ENCODE measurements at regions not wholly inside any gene's neighbourhood (a gene's known extent, or its start where the extent isn't known, plus 50 kb on each side); places are given as distances from the start of the nearest gene placed in this dataset.

- no peak for DNase-seq
Observed at GRCh38 chr1:57848406-57848805, 424.5 kb upstream of the DAB1 start.

- no peak for DNase-seq
Observed at GRCh38 chr1:57845041-57845440, 421.2 kb upstream of the DAB1 start.

DNA sequence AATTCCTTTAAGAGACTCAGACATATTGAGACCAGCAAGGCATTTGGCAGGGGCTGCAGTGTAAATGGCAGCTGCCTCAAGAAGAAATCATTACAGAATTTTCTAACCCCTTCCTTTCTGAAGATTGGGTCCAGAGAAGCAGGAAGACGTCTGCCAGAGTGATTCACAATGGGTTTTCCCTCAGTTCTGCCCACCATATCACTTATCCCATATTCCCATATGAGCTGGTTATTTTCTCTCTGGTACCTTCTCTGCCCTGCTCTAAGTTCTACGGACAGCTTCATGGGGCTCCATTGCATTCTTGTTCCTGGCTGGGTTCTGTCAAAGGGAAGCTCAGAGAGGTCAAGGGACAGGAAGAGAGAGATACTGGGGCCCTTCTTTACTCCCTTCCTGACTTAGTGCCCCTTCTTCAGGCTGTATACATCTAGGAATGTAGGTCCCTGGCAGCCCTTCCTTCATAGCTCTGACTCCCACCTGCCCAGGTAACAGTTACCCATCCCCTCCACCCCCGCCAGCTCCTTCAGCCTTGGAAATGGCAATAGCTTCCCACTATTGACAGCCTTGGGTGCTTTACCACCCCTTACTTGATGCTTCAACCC lies 420.6 kb upstream of the DAB1 start:
- DNase-seq, result no peak

GRCh38 chr1:57843760-57844159 lies 419.9 kb upstream of the DAB1 start:
- no peak for DNase-seq

GRCh38 chr1:57839526-57839925 lies 415.7 kb upstream of the DAB1 start:
- no peak for DNase-seq

DNA sequence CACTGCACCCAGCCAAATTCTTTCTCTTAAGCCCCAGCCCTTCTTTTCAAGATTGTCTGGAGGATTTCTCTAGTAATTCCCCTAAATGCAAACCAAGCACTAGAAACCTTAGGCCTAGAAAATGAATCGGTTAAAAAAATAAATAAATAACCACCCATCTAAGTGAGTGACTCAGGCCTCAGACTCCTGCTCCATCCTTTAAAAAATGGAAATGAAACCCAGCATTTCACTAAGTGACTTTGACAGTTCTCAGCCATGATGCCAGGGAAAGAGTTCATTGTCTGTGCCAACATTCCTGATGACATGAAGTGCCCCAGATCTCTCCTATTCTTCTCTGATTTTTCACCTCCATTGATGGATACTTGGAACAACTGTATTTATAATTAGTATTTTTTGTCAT lies 415.2 kb upstream of the DAB1 start:
- DNase-seq, result no peak

- DNase-seq, result no peak
Observed at GRCh38 chr1:57835620-57836019, 411.8 kb upstream of the DAB1 start.

DNA sequence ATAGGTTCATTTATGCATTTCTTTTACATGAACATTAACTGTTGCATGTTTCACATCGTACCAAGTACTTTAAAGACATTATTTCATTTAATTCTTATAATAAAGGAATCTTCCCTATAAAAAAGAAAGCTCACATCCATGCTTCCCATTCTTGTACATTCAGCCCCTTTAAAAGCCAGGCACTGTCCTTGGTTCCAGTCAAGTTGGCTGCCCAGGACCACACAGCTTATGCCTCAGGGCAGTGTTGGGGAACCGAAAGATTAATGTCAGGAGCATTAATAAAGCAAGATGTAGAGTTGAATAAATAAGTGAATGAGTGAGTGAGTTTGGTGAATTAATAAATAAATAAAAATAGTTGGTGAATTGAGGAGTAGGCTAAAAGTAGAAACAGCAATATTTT lies 409.4 kb upstream of the DAB1 start:
- DNase-seq, result no peak

- no peak for DNase-seq
Observed at GRCh38 chr1:57832612-57833011, 408.8 kb upstream of the DAB1 start.

DNA sequence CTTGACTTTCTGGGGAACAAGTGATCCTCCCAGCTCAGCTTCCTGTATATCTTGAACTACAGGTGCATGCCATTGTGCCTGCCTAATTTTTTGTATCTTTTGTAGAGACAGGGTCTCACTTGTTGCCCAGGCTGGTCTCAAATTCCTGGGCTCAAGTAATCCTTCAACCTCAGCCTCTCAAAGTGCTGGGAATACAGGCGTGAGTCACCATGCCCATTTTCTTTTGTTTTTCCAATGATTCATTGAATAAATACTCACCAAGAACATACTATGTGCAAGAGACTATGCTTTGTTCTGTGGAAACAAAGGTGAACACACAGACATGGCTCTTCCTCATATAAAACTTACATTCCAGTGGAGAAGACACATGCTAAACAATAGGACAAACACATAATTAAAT lies 407.8 kb upstream of the DAB1 start:
- no peak for DNase-seq

DNA sequence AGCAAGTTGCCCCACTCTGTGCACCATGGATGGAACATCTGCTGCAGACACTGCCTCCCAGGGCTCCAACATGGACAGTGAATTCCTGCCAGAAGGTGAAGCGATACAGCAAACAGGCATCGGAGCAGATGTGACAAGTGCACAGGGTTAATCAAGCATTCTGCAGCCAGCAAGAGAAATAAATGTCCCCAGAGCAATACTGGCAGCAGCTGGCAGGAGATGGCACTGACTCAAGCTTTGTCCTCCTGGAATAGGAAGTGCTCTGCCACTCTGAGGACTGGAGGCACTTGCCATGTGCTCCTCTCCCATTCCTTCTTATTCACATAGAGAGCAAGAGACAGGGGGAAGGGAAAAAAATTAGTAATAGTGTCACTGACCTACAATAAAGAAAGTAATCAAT lies 402.7 kb upstream of the DAB1 start:
- DNase-seq, result no peak

GRCh38 chr1:57824535-57824934 lies 400.7 kb upstream of the DAB1 start:
- DNase-seq, result no peak

GRCh38 chr1:57820356-57821095 lies 396.7 kb upstream of the DAB1 start:
- no peak for DNase-seq

DNA sequence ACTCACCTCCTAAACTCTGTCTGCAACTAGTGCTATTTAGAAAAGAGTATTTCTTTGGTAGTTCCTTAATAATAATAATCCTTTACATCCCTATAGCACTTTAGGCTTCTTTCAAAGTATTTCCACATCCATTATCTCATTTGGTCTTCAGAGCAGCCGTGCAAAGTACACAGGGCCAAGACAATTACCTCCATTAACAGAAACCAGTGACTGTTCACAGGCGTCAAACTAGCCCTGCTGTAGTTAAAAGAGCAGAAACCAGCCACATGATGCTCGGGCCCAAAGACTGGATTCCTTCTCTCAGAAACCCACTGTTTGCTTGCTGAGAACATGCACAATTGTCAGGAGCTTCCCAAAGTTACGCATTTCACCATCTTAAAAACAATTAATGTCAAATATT lies 396.0 kb upstream of the DAB1 start:
- DNase-seq, result no peak

- DNase-seq, result no peak
Observed at GRCh38 chr1:57803586-57803985, 379.7 kb upstream of the DAB1 start.

- DNase-seq, result no peak
Observed at GRCh38 chr1:57800376-57800775, 376.5 kb upstream of the DAB1 start.

GRCh38 chr1:57799490-57800115 lies 375.7 kb upstream of the DAB1 start:
- no peak for DNase-seq

GRCh38 chr1:57798543-57798942 lies 374.7 kb upstream of the DAB1 start:
- no peak for DNase-seq

- no peak for DNase-seq
Observed at GRCh38 chr1:57797084-57797483, 373.2 kb upstream of the DAB1 start.

- no peak for DNase-seq
Observed at GRCh38 chr1:57796616-57797015, 372.8 kb upstream of the DAB1 start.

DNA sequence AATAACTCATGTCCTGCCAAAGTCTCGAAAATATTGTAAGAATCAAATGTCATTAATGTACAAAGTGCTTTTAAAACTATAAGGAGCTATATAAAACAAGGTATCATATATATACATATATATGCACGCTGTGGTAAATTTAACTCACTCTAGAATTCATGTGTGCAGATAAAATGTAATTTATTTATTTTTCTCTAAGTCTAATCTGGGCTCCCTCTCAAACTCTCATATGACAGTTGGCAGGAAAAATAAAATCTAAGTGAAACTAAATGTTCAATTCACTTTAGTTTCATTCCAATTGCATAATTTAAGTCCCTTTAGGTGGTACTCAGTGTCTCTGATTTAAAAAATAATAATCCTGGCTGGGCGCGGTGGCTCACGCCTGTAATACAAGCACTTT lies 372.0 kb upstream of the DAB1 start:
- DNase-seq, result no peak

GRCh38 chr1:57794078-57794477 lies 370.2 kb upstream of the DAB1 start:
- no peak for DNase-seq

GRCh38 chr1:57791497-57791896 lies 367.6 kb upstream of the DAB1 start:
- DNase-seq, result no peak

DNA sequence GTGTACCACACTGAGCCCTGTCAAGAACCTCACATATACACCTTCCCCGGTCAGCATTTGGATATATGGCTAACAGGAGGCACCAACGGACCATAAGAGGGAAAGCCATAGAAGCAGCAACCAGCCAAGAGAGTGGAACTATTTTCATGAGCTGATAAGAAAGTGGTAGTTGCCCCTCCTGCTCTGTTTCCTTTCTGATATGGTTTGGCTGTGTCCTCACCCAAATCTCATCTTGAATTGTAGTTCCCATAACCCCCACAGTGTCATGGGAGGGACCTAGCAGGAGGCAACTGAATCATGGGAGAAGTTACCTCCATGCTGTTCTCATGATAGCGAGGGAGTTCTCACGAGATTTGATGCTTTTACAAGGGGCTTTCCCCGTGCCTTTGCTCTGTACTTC lies 366.1 kb upstream of the DAB1 start:
- no peak for DNase-seq

DNA sequence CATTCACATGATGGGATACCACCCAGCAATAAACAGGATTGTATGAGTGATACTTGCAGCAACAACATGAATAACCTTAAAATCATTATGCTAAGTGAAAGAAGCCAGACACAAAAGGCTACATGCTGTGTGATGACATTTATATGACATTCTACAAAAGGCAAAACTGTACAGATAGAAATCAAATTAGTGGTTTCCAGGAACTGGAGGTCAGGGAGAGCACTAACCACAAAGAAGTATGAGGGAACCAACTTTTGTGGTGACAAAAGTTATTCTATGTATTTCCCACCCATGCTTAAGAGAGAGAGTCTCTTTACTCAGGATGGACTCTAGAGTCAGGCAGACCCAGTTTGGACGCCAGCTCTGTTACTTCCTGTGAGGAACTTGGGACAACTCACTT lies 364.5 kb upstream of the DAB1 start:
- no peak for DNase-seq

Data from stimulated activated CD4-positive, alpha-beta T cell treated with anti-CD3 and anti-CD28 coated beads, Interleukin-15, amount 100 ng/mL, for 24 hours (primary cell).